ENCODE measurements at regions not wholly inside any gene's neighbourhood (a gene's known extent, or its start where the extent isn't known, plus 50 kb on each side); places are given as distances from the start of the nearest gene placed in this dataset.

- TF ChIP-seq ZNF8 (CRISPR knock-in tag; IDR thresholded peaks at IDR 0.05) (no peak), PPARA (CRISPR knock-in tag; IDR thresholded peaks at IDR 0.05; ENCODE audit: borderline replicate concordance) (no peak), ZFP3 (CRISPR knock-in tag; IDR thresholded peaks at IDR 0.05) (no peak), ARNTL (CRISPR knock-in tag; IDR thresholded peaks at IDR 0.05; ENCODE audit: borderline replicate concordance, low read depth) (no peak), ZNF70 (CRISPR knock-in tag; IDR thresholded peaks at IDR 0.05) (no peak), RARB (CRISPR knock-in tag; IDR thresholded peaks at IDR 0.05) (no peak), ZFP30 (CRISPR knock-in tag; IDR thresholded peaks at IDR 0.05) (no peak), ZC3H10 (CRISPR knock-in tag; IDR thresholded peaks at IDR 0.05) (no peak), OSR1 (CRISPR knock-in tag; IDR thresholded peaks at IDR 0.05) (no peak), ZNF565 (CRISPR knock-in tag; conservative IDR thresholded peaks at IDR 0.05; ENCODE audit: low read depth) (no peak), SNAI2 (CRISPR knock-in tag; IDR thresholded peaks at IDR 0.05) (no peak), BACH2 (CRISPR knock-in tag; IDR thresholded peaks at IDR 0.05; ENCODE audit: borderline replicate concordance) (no peak)
- TF ChIP-seq, protein P1, sequence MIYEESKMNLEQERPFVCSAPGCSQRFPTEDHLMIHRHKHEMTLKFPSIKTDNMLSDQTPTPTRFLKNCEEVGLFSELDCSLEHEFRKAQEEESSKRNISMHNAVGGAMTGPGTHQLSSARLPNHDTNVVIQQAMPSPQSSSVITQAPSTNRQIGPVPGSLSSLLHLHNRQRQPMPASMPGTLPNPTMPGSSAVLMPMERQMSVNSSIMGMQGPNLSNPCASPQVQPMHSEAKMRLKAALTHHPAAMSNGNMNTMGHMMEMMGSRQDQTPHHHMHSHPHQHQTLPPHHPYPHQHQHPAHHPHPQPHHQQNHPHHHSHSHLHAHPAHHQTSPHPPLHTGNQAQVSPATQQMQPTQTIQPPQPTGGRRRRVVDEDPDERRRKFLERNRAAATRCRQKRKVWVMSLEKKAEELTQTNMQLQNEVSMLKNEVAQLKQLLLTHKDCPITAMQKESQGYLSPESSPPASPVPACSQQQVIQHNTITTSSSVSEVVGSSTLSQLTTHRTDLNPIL (CRISPR knock-in tag; IDR thresholded peaks at IDR 0.05; ENCODE audit: low read depth) = no peak
- TF ChIP-seq, protein P2, sequence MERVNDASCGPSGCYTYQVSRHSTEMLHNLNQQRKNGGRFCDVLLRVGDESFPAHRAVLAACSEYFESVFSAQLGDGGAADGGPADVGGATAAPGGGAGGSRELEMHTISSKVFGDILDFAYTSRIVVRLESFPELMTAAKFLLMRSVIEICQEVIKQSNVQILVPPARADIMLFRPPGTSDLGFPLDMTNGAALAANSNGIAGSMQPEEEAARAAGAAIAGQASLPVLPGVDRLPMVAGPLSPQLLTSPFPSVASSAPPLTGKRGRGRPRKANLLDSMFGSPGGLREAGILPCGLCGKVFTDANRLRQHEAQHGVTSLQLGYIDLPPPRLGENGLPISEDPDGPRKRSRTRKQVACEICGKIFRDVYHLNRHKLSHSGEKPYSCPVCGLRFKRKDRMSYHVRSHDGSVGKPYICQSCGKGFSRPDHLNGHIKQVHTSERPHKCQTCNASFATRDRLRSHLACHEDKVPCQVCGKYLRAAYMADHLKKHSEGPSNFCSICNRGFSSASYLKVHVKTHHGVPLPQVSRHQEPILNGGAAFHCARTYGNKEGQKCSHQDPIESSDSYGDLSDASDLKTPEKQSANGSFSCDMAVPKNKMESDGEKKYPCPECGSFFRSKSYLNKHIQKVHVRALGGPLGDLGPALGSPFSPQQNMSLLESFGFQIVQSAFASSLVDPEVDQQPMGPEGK (CRISPR knock-in tag; IDR thresholded peaks at IDR 0.05; ENCODE audit: borderline replicate concordance) = no peak
Measured at GRCh38 chr5:152625696-152626095, 220.6 kb upstream of the NMUR2 start.
